ENCODE measurements at regions not wholly inside any gene's neighbourhood (a gene's known extent, or its start where the extent isn't known, plus 50 kb on each side); places are given as distances from the start of the nearest gene placed in this dataset.

DNA sequence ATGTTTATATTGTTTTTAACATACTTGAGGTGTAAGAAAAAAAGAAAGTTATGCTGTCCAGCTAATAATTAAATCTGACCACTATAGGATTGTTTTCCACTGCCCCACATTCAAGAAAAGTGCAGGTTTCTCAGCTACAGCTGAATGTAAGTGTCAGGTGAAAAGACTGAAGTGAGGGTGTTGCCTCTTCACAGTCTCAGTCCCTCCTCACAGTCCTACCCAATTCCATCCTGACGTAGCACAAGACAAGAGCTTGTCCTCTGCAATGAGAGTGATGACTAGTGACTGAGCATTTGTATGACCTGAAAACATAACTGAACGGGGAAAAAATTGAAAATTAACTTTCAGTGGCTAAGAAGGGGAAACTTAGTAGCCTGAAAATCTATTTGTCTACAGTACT lies 1039.5 kb downstream of the ADGRL2 start:
- H3K4me3 Mint-ChIP-seq, result no peak overlapping the region
- H3K27me3 Mint-ChIP-seq (ENCODE audit: low read depth), result peaks cover 3% of the 10 kb centered on the region
- H3K27ac Mint-ChIP-seq, result no peak overlapping the region
- no peak for DNase-seq (ENCODE audit: low spot score in 2 of 2, unreplicated experiment in 2 of 2)
- H3K36me3 Mint-ChIP-seq, result no peaks in the 10 kb centered on the region
- TF ChIP-seq CTCF (IDR thresholded peaks at IDR 0.05; ENCODE audit: unreplicated experiment), result no peak
- H3K9me3 Mint-ChIP-seq, result no peaks in the 10 kb centered on the region
- peaks cover 3% of the 10 kb centered on the region for H3K4me1 Mint-ChIP-seq

DNA sequence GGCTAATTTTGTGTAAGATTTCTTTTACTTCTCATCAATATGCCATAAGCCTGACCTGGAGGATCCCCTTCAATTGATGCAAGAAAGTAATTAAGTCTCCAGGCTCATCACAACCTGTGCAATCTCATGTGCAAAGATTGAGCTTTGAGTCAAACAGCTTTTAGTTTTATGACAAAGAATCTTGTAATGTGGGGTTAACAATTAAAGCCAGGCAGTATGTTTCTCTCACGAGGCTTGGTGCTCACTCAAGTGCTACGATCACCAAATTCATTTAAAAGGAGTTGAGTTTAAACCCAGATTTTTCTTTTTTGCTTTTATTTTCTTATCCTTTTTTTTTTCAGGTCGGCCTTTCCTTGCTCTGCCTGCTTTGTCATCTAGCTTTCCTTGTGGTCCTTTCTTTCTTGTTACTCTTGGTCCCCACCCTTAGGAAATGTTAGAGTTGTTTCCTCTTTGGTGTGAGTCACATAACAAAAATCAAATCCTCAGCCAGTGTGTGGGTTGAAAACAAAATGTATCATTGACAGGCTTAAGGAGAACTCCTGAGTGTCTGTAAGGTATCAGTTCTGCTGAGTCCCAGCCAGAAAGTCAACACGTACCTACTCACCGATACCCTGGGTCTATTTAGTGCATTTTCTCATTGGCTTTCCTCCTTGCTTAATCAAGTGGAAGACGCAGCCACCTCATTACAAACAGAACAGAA lies 1037.2 kb downstream of the ADGRL2 start:
- peaks cover 3% of the 10 kb centered on the region for H3K27me3 Mint-ChIP-seq (ENCODE audit: low read depth)
- no peaks in the 10 kb centered on the region for H3K9me3 Mint-ChIP-seq
- H3K4me3 Mint-ChIP-seq, result no peak overlapping the region
- DNase-seq (ENCODE audit: low spot score in 2 of 2, unreplicated experiment in 2 of 2), result no peak
- H3K27ac Mint-ChIP-seq, result no peak overlapping the region
- no peak for TF ChIP-seq CTCF (IDR thresholded peaks at IDR 0.05; ENCODE audit: unreplicated experiment)
- H3K4me1 Mint-ChIP-seq, result no peaks in the 10 kb centered on the region
- H3K36me3 Mint-ChIP-seq, result no peaks in the 10 kb centered on the region

DNA sequence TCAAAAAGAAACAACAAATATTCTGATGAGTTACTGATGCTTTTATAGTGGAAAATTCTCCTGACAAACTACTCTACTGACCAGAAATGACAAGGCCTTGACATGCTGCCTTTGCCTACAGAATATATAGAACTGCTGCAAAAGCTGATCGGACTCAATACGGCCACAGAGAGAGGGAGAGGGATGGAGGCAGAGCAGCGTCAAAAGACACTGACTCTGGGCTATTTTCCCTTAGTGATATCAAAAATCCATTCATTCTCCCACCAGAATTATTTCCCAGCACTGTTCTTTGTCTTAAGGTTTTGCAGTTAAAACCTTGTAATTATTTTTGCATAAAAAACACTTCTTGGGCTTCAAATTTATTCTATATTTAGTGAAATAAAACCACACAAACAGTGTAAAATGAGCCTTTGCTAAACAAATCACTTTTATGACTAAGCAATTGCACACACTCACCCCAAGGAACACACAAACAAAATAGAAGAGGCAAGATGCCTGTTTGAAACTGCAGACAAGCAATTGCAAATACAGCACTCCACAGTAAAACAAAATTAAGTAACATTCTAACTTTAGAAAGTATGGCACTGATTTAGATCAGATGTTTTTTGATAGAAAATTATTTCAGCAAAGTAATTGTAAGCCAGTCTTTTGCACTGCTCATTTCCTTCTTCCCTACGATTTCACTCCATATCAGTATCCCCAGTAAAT lies 1036.4 kb downstream of the ADGRL2 start:
- no peak for TF ChIP-seq CTCF (IDR thresholded peaks at IDR 0.05; ENCODE audit: unreplicated experiment)
- H3K4me3 Mint-ChIP-seq, result no peak overlapping the region
- H3K9me3 Mint-ChIP-seq, result no peaks in the 10 kb centered on the region
- no peaks in the 10 kb centered on the region for H3K36me3 Mint-ChIP-seq
- H3K4me1 Mint-ChIP-seq, result no peaks in the 10 kb centered on the region
- H3K27me3 Mint-ChIP-seq (ENCODE audit: low read depth), result peaks cover 3% of the 10 kb centered on the region
- DNase-seq (ENCODE audit: low spot score in 2 of 2, unreplicated experiment in 2 of 2), result no peak
- no peak overlapping the region for H3K27ac Mint-ChIP-seq

DNA sequence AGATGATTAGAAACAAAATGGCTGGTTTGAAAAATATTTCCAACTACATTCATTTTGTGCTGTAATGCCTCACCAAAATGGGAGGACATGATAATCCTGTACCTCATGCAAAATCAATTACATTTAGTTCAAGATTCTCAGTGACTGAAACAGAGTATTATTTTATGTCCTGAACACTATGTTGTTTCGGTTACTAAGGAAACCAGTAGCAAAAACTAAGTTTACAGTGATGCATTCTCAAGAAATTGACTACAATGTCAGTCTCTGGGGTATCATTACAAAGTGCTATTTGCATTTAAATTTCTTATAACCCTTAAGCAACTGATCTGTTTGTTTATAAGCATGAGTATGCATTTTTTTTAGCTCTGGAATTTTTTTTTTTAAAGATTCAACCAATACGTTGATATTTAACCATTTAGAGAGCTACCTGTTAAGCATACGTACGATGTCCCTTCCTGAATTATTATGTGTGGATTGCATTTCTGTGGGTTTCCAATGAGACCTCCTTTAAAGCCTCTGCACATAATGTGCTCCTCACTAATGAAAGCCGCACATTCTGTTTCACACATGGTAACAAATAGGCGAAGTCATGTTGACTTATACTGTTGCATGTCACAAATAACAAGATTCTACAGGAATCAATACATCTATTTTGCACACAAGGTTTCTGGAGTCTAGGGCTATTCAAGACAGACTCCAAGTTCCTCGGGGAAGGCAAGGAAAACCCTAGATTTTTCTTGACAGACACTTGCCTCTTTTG lies 1035.7 kb downstream of the ADGRL2 start:
- Mint-ChIP-seq H3K27ac (no peak overlapping the region), H3K4me3 (no peak overlapping the region), H3K9me3 (no peaks in the 10 kb centered on the region), H3K36me3 (no peaks in the 10 kb centered on the region), H3K4me1 (no peaks in the 10 kb centered on the region), H3K27me3 (ENCODE audit: low read depth) (peaks cover 3% of the 10 kb centered on the region)
- no peak for TF ChIP-seq CTCF (IDR thresholded peaks at IDR 0.05; ENCODE audit: unreplicated experiment)
- no peak for DNase-seq (ENCODE audit: low spot score in 2 of 2, unreplicated experiment in 2 of 2)

DNA sequence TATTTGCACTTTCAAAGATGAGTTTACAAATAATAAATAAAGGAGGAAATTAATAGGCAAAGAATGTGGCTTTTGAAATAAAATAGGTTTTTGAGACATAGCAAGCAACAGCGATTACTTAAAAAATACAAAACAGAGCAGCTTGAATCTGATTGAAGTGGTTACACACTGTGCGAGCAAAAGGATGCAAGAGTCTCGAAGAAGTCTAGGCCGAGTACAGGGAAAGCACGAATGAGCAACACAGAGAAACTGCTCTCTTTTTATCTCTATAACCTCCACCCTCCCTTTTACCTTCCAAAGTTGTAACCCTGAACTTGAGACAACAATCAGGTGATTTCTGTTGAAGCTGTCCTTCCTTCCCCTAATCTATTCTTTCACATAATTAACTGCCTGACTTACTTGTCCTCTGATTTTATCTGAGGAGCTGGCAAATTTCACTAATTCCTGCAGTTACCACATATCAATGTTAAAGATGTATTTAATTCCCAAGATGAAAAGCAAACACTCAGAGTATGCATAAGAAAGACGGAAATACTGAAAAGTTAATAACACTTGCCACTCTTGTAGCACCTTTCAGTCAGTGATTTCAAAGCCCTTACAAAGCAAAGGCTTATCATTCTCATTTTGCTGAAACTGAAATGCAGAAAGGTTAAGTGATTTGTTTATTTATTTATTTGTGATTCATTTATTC lies 1030.1 kb downstream of the ADGRL2 start:
- H3K9me3 Mint-ChIP-seq, result no peaks in the 10 kb centered on the region
- peaks cover 8% of the 10 kb centered on the region for H3K4me1 Mint-ChIP-seq
- DNase-seq (ENCODE audit: low spot score in 2 of 2, unreplicated experiment in 2 of 2), result no peak
- no peaks in the 10 kb centered on the region for H3K36me3 Mint-ChIP-seq
- H3K27me3 Mint-ChIP-seq (ENCODE audit: low read depth), result no peaks in the 10 kb centered on the region
- H3K27ac Mint-ChIP-seq, result no peak overlapping the region
- no peak for TF ChIP-seq CTCF (IDR thresholded peaks at IDR 0.05; ENCODE audit: unreplicated experiment)
- H3K4me3 Mint-ChIP-seq, result no peak overlapping the region
